Adrenal gland (tissue), 5 donors: ENCODE measurements at regions not wholly inside any gene's neighbourhood (a gene's known extent, or its start where the extent isn't known, plus 50 kb on each side); places are given as distances from the start of the nearest gene placed in this dataset.
"Not testable (repeated sequence)": the region's sequence is repeated elsewhere in the genome, so short reads cannot be mapped to it uniquely, and the experiment has no call there.

Experiments used
- CTCF ChIP-seq, 6 experiments: fragments of 450-650 bp in 4 of 6; fragments of 200-600 bp in 2 of 6; sonication (generic) in 1 of 6; IDR thresholded peaks; 1 replicate in 5 of 6; 2 replicates in 1 of 6; pipeline versions ENCODE4 v1.5.1 to v1.8.0; 2016 to 2021; ENCODE audit warnings: antibody characterized with exemption in 6 of 6, mild to moderate bottlenecking in 2 of 6, moderate library complexity in 1 of 6
- POLR2A ChIP-seq, 2 donors: fragments of 450-650 bp; IDR thresholded peaks; one replicate each; pipeline ENCODE4 v1.6.1; 2017; ENCODE audit warnings: antibody characterized with exemption in 2 of 2, mild to moderate bottlenecking in 2 of 2, moderate library complexity in 1 of 2
- donor health status: DM: no; HTN: no; CAD: no.

- TF ChIP-seq CTCF, POLR2A (IDR thresholded peaks at IDR 0.05): not testable (repeated sequence)
These were observed 340.2 kb upstream of the FRG2C start for GRCh38 chr3:75323936-75324335.
